ENCODE measurements at regions not wholly inside any gene's neighbourhood (a gene's known extent, or its start where the extent isn't known, plus 50 kb on each side); places are given as distances from the start of the nearest gene placed in this dataset.

DNA sequence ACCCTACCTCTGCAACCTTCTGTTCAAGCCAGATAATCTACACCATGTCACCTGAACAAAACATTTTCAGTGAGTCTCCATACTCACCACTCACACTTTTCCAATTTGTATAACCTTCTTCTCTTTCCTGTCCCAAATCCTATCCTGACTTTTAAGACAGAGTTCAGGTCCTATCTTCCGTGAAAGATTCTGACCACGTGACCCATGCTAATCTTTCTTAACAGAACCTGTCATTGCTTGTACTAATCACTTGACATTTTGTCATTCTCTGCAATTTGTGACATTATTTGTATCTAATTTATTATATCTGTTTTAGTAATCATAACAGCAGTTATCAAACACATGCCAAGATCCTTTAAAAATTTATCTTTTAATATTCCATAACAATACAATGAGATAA lies 132.5 kb upstream of the PRLR start:
- no peaks in the 10 kb centered on the region for H3K27me3 ChIP-seq (replicated peaks)
- no peaks in the 10 kb centered on the region for H3K36me3 ChIP-seq (replicated peaks)
- DNase-seq, result no peak
- no peak overlapping the region for H3K4me3 ChIP-seq (ENCODE audit: low read depth, low read length)
- H3K27ac ChIP-seq, result no peak overlapping the region
- in situ Hi-C loops (cut with HindIII; ENCODE audit: low pct_ligation_motif_present, low sequenced_read_pairs), result no loop called here
- TF ChIP-seq, protein P1, sequence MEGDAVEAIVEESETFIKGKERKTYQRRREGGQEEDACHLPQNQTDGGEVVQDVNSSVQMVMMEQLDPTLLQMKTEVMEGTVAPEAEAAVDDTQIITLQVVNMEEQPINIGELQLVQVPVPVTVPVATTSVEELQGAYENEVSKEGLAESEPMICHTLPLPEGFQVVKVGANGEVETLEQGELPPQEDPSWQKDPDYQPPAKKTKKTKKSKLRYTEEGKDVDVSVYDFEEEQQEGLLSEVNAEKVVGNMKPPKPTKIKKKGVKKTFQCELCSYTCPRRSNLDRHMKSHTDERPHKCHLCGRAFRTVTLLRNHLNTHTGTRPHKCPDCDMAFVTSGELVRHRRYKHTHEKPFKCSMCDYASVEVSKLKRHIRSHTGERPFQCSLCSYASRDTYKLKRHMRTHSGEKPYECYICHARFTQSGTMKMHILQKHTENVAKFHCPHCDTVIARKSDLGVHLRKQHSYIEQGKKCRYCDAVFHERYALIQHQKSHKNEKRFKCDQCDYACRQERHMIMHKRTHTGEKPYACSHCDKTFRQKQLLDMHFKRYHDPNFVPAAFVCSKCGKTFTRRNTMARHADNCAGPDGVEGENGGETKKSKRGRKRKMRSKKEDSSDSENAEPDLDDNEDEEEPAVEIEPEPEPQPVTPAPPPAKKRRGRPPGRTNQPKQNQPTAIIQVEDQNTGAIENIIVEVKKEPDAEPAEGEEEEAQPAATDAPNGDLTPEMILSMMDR (IDR thresholded peaks at IDR 0.05; ENCODE audit: low read depth, low read length, missing control alignments), result no peak

DNA sequence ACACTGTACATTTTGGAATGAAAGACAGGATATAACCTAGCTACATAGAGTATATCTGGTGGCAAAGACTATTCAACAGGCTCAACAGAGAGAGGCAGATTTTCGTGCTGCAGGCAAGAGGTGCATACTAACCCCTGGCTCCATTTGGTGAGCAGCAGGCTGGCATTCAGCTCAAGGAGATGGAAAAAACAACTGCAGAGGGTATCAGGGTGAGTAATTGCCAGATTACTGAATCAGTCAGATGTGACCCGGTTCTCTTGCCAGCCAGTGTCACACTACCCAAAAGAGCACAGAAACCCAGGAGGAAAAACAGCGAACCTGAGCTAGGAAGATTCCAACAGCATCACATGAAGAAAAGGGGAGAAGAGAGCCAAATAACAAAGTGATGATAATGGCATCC lies 130.4 kb upstream of the PRLR start:
- Histone ChIP-seq H3K27ac (no peak overlapping the region), H3K4me3 (ENCODE audit: low read depth, low read length) (no peak overlapping the region), H3K27me3 (replicated peaks) (no peaks in the 10 kb centered on the region), H3K36me3 (replicated peaks) (no peaks in the 10 kb centered on the region)
- TF ChIP-seq, protein P1 (IDR thresholded peaks at IDR 0.05; ENCODE audit: low read depth, low read length, missing control alignments), result no peak
- in situ Hi-C loops (cut with HindIII; ENCODE audit: low pct_ligation_motif_present, low sequenced_read_pairs), result no loop called here
- DNase-seq, result no peak

DNA sequence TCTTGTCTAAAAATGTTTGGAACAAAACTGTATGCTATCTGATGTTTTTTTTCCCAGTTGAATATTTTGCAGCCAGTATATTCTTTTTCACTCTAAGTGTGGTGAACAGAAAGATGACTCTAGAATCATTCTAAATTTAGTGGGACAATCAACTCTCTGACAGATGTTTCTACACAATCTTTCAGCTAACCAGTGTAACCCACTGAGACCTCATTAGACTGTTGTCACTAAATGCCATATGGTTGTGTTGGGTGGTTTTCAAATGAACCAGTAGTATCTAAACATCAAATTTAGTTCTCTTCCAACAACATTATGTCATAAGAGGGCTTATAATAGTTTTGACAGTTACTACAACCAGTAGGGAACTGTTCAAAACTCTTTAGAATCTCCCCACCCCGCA lies 129.6 kb upstream of the PRLR start:
- no peak overlapping the region for H3K4me3 ChIP-seq (ENCODE audit: low read depth, low read length)
- in situ Hi-C loops (cut with HindIII; ENCODE audit: low pct_ligation_motif_present, low sequenced_read_pairs), result no loop called here
- no peaks in the 10 kb centered on the region for H3K27me3 ChIP-seq (replicated peaks)
- no peaks in the 10 kb centered on the region for H3K36me3 ChIP-seq (replicated peaks)
- DNase-seq, result no peak
- TF ChIP-seq, protein P1 (IDR thresholded peaks at IDR 0.05; ENCODE audit: low read depth, low read length, missing control alignments), result no peak
- no peak overlapping the region for H3K27ac ChIP-seq

DNA sequence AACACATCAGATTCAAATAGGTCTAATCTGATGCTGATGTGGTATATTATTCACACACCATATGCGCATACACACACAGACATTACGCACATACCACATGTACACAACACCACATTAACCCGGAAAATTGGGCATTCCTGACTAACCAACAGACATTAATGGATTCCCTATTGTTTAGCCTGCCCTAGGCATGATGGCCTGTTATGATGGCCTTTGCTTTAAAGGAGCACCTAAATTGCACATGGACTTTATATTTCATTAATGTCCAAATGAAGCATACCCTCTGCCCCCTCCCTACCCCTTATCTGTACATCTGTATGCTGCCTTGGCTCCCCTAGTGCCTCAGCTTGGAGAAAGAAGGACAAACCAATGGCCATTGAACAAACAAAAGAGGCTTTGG lies 127.7 kb upstream of the PRLR start:
- H3K27ac ChIP-seq, result no peak overlapping the region
- in situ Hi-C loops (cut with HindIII; ENCODE audit: low pct_ligation_motif_present, low sequenced_read_pairs), result no loop called here
- no peaks in the 10 kb centered on the region for H3K27me3 ChIP-seq (replicated peaks)
- no peaks in the 10 kb centered on the region for H3K36me3 ChIP-seq (replicated peaks)
- no peak overlapping the region for H3K4me3 ChIP-seq (ENCODE audit: low read depth, low read length)
- TF ChIP-seq, protein P1 (IDR thresholded peaks at IDR 0.05; ENCODE audit: low read depth, low read length, missing control alignments), result no peak
- no peak for DNase-seq

DNA sequence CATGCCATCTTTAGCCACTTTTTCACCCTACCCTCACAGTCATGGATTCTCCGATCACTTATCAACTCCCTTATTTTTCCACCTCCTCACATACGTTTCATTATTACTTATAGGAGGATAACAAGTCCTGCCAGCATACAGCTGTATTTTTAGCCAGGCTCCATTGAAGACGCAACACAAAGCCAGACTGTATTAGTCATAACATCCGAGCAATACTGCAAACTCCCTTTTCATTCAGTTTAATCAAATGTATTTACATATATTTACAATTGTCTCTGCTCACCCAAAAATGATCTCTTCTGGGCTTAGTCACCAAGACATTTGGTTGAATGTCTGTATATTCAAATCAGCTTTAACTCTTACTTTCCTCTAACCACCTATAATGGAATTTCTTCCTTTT lies 126.4 kb upstream of the PRLR start:
- no peak for DNase-seq
- Histone ChIP-seq H3K27me3 (replicated peaks) (no peaks in the 10 kb centered on the region), H3K36me3 (replicated peaks) (no peaks in the 10 kb centered on the region), H3K27ac (no peak overlapping the region), H3K4me3 (ENCODE audit: low read depth, low read length) (no peak overlapping the region)
- TF ChIP-seq, protein P1 (IDR thresholded peaks at IDR 0.05; ENCODE audit: low read depth, low read length, missing control alignments), result no peak
- in situ Hi-C loops (cut with HindIII; ENCODE audit: low pct_ligation_motif_present, low sequenced_read_pairs), result no loop called here

DNA sequence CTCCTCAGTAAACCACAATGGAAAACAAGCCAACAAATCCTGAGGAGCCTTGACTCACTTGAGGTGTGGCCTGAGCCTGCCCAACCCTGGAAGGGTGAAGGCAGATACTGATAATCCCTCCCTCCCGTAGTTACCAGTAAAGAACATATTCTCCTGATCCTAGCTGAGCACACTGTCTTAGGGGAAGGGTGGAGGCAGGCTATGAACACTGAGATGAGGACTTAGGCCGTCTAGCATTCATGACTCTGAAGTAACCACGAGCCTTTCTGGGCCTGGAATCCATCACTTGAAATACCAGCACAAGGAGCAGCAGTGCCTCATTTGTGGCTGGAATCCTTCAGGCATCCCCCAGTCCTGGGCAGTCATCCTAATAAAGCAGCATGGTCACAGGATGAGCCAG lies 124.5 kb upstream of the PRLR start:
- no peak overlapping the region for H3K4me3 ChIP-seq (ENCODE audit: low read depth, low read length)
- no peak overlapping the region for H3K27ac ChIP-seq
- H3K27me3 ChIP-seq (replicated peaks), result no peaks in the 10 kb centered on the region
- in situ Hi-C loops (cut with HindIII; ENCODE audit: low pct_ligation_motif_present, low sequenced_read_pairs), result no loop called here
- no peaks in the 10 kb centered on the region for H3K36me3 ChIP-seq (replicated peaks)
- TF ChIP-seq, protein P1 (IDR thresholded peaks at IDR 0.05; ENCODE audit: low read depth, low read length, missing control alignments), result no peak
- no peak for DNase-seq
